ENCODE measurements at regions not wholly inside any gene's neighbourhood (a gene's known extent, or its start where the extent isn't known, plus 50 kb on each side); places are given as distances from the start of the nearest gene placed in this dataset.

DNA sequence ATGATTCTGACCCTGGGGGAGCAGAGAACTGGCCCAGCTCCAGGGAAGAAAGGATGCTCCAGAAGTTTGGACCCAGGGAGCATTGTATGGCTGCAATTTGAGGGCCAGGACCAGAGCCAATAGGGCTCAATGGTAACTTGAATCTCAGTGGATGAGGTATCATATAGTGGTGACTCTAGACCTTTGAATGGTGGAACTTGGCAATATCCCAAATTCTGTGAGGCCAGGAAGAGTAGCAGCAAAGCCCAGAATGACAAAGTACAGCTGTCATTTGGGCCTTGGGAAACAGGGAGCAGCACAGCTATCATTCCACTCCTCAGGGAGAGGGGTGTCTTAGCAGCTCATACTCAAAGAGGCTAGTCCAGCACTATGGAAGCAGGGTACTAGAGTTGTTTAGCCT lies 332.9 kb upstream of the RBMS1 start:
- TF ChIP-seq, protein P1, sequence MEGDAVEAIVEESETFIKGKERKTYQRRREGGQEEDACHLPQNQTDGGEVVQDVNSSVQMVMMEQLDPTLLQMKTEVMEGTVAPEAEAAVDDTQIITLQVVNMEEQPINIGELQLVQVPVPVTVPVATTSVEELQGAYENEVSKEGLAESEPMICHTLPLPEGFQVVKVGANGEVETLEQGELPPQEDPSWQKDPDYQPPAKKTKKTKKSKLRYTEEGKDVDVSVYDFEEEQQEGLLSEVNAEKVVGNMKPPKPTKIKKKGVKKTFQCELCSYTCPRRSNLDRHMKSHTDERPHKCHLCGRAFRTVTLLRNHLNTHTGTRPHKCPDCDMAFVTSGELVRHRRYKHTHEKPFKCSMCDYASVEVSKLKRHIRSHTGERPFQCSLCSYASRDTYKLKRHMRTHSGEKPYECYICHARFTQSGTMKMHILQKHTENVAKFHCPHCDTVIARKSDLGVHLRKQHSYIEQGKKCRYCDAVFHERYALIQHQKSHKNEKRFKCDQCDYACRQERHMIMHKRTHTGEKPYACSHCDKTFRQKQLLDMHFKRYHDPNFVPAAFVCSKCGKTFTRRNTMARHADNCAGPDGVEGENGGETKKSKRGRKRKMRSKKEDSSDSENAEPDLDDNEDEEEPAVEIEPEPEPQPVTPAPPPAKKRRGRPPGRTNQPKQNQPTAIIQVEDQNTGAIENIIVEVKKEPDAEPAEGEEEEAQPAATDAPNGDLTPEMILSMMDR (IDR thresholded peaks at IDR 0.05), result no peak

DNA sequence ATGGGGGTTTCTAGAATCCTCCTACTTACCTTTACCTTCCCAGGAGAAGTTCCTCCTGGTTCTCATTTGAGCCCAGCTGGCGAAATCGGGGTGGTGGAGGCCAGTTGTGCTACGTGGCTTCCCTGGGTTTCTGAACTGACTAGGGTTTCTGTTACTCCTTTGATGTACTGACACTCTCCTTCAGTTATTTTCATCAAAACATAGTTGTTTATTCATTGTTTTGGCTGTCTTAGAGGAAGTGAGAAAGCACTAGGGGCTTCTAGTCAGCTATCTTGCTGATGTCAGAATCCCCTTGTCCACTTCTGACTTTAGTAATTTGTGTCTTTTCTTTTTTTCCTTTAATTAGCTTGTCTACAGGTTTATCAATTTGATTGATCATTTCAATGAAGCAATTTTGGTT lies 332.2 kb upstream of the TANK start:
- TF ChIP-seq, protein P1 (IDR thresholded peaks at IDR 0.05), result no peak

DNA sequence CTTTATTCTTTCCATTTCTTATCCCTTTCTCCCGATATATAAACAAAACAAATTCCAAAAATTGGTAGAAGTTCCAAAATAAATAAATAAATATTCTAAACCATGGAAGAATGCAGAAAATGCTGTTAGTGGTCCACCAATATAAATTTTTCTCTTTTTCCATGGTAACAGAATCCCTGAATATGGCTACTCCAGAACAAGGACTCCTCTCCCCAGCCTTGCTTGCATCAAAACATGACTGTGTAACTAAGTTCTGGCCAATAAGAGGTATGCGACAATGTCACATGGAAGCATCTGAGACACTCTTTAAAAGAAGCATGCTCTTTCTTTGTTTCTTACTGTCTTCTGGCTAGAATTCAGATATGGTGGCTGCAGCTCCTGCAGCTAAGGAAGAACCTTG lies 325.1 kb upstream of the TANK start:
- TF ChIP-seq, protein P1 (IDR thresholded peaks at IDR 0.05), result no peak

DNA sequence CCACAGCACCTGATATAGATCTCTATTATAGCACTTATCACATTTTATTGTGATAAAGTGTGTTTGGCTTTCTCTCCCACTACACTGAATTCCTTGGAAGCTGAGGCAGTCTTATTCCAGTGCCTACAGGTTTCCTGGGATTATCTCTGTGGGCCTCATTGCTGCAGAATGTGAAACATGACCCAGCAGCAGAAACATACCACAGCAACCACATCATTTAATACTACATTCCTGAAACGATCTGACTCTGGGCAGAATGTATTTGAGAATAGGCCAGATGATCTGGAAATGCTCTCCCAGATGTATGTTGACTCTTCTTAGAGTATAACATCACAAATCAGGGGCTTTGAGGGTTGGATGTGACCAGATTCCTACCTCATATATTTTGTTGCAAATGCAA lies 323.5 kb upstream of the TANK start:
- TF ChIP-seq, protein P1 (IDR thresholded peaks at IDR 0.05), result no peak

DNA sequence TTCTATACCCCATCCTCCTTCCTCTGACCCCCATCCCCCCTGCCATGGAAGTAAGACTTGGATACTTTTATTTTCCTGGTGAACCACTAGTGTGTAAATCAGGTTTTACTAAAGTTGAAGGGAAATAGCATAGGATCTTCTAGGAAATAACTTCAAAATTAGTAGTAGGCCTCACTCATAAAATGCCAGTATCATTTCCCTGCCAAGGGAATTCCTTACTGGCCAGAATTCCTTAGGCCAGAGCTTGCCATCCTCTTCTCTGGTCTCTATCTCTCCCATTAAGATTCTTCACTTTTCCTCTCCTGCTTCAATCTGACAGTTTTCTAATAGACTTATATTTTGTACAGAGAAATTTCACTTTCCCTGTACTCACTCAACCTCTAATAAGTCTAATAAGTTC lies 322.8 kb upstream of the TANK start:
- TF ChIP-seq, protein P1 (IDR thresholded peaks at IDR 0.05), result no peak

DNA sequence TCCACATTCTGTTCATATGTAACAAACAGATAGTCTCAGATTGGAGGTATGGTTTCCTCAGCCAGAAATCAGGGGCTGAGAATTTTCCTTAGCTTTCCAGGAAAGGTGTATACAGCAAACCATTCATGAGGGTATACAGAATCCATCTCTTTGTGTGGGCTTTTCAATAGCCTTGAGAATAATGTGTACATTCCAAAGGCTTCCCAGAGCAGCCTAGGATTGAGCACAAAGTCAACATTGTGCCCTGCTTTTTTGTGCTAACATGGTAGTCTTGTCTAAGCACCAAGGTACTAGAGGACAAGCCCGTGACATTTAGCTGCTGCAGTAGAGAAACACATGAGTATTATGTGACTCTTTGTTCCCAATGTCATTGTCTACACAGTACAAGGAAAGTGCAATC lies 322.1 kb upstream of the TANK start:
- TF ChIP-seq, protein P1 (IDR thresholded peaks at IDR 0.05), result no peak

DNA sequence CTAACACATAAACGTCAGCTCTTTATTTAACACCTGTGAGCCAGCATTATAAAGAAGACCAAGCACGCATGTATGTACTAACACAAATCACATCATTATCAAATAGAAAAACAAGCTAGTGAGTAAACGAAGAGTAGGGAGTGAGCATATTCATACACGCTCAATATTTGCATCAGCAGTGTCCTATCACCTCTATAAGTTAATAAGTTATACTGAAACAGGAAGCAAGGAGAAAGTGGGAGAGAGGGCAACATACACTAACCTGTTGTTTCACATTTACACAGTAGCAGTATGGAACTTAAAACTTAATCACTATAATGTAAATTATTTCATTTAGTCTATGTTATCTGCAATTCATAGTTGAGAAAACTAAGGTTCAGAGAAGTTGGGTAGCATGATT lies 321.5 kb upstream of the TANK start:
- TF ChIP-seq, protein P1 (IDR thresholded peaks at IDR 0.05), result no peak

DNA sequence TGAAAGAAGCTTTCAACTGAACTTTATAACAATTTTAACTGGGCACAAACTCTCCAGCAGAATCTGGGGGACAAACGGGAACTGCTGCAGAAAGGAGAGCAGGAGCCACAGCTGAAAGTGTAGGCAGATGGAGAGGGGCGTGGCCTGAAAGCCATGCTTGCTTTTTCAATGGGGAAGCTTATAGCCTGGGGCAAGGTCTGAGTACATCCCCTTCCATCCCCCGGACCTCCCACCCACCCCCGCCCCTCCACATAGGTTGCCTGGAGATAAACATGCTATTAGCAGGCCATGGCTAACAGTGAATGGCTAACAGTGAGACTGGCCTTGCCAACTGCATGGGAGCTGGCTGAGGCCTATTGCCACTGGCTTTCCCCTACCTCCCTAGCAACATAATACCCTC lies 317.9 kb upstream of the TANK start:
- TF ChIP-seq, protein P1 (IDR thresholded peaks at IDR 0.05), result no peak

All from LNCAP (cell line).